Prostate gland (tissue), 2 donors: ENCODE measurements at regions not wholly inside any gene's neighbourhood (a gene's known extent, or its start where the extent isn't known, plus 50 kb on each side); places are given as distances from the start of the nearest gene placed in this dataset.

Experiments used
- POLR2A ChIP-seq: fragments of 450-650 bp; IDR thresholded peaks from one replicate; pipeline ENCODE4 v1.6.1; 2016; ENCODE audit warnings: antibody characterized with exemption, mild to moderate bottlenecking
- POLR2AphosphoS5 ChIP-seq: sonication (generic); formaldehyde crosslinking; IDR thresholded peaks from one replicate; pipeline ENCODE4 v1.6.1; 2017; ENCODE audit warnings: antibody characterized with exemption
- TF ChIP-seq, protein P1 (sequence below), 4 experiments: fragments of 200-600 bp in 2 of 4; fragments of 450-650 bp in 2 of 4; sonication (generic) in 2 of 4; IDR thresholded peaks; 1 replicate in 3 of 4; 2 replicates in 1 of 4; pipeline ENCODE4 v1.5.1; 2016 to 2019; ENCODE audit warnings: antibody characterized with exemption in 4 of 4, mild to moderate bottlenecking in 2 of 4, moderate library complexity in 2 of 4

DNA sequence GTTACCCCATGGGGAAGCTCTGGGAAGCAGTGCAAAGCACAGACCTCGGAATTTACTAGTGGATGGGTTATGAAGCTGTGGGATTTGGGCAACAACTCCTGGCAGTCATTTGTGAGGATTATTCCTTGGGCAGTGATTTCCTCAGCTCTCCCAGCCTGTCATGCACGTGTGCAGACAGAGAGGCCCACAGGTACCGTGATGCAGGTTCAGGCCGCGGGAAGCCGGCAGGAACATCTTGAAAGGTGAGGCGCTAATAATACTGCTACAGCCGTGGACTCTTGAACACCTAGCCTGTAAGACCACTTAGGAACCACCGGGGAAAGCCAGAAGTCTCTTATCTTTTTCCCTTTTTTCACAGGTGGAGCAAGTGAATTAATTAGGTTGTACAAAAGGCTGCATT, 80.2 kb upstream of the CPHXL start:
- TF ChIP-seq POLR2A (no peak), POLR2AphosphoS5 (no peak)
- TF ChIP-seq, protein P1, sequence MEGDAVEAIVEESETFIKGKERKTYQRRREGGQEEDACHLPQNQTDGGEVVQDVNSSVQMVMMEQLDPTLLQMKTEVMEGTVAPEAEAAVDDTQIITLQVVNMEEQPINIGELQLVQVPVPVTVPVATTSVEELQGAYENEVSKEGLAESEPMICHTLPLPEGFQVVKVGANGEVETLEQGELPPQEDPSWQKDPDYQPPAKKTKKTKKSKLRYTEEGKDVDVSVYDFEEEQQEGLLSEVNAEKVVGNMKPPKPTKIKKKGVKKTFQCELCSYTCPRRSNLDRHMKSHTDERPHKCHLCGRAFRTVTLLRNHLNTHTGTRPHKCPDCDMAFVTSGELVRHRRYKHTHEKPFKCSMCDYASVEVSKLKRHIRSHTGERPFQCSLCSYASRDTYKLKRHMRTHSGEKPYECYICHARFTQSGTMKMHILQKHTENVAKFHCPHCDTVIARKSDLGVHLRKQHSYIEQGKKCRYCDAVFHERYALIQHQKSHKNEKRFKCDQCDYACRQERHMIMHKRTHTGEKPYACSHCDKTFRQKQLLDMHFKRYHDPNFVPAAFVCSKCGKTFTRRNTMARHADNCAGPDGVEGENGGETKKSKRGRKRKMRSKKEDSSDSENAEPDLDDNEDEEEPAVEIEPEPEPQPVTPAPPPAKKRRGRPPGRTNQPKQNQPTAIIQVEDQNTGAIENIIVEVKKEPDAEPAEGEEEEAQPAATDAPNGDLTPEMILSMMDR (IDR thresholded peaks at IDR 0.05) = no peak
